Panc1 (cell line): ENCODE measurements at regions not wholly inside any gene's neighbourhood (a gene's known extent, or its start where the extent isn't known, plus 50 kb on each side); places are given as distances from the start of the nearest gene placed in this dataset.

Source experiments
- ATAC-seq: fragments of 200-7000 bp; cut with Tn5 transposase; 2 replicates; pipeline ENCODE4 v1.9.1; 2020; ENCODE audit warnings: mild to moderate bottlenecking, moderate library complexity
- BruUV-seq: library from RNA; stranded (reverse); fragments of 400-500 nt; replicated peaks from 2 replicates; lab custom pipeline; 2021; lab: Mats Ljungman, UMichigan
- CTCF ChIA-PET: fragments of 300-600 bp; sonication (Branson Sonifier 250); formaldehyde crosslinking; loops from one replicate; lab custom pipeline; 2022; ENCODE audit warnings: antibody characterized with exemption; lab: Charles Lee
- POLR2A ChIA-PET: fragments of 300-600 bp; sonication (Branson Sonifier 250); formaldehyde crosslinking; loops from one replicate; lab custom pipeline; 2022; ENCODE audit warnings: antibody characterized with exemption; lab: Charles Lee
- DNase-seq: peaks from one replicate; pipeline ENCODE4 v3.0.0-alpha.2; 2010; ENCODE audit warnings: low read depth, low spot score
- H3K27ac ChIP-seq: 2 replicates; pipeline ENCODE4 v1.5.1; 2011; ENCODE audit warnings: mild to moderate bottlenecking, low read length, inconsistent platforms
- H3K27me3 ChIP-seq: fragments of 200-500 bp; sonication (Bioruptor generic); 2 replicates; pipeline ENCODE4 v1.6.0; 2014; ENCODE audit warnings: low read length, inconsistent platforms; ENCODE audit not compliant: control insufficient read depth, insufficient read depth
- H3K36me3 ChIP-seq: fragments of 200-500 bp; sonication (Bioruptor generic); 2 replicates; pipeline ENCODE4 v1.5.1; 2014; ENCODE audit warnings: inconsistent platforms, mild to moderate bottlenecking, low read length, moderate library complexity; ENCODE audit not compliant: control insufficient read depth, insufficient read depth
- H3K4me1 ChIP-seq: 2 replicates; pipeline ENCODE4 v1.5.1; 2011; ENCODE audit warnings: inconsistent platforms, mild to moderate bottlenecking, low read length, moderate library complexity; ENCODE audit not compliant: control insufficient read depth, insufficient read depth
- H3K4me3 ChIP-seq, 2 experiments: 2 replicates each; pipeline ENCODE4 v1.5.1; 2011 to 2012; ENCODE audit warnings: low read depth in 2 of 2, low read length in 2 of 2, mild to moderate bottlenecking in 2 of 2, inconsistent platforms in 1 of 2, moderate library complexity in 1 of 2
- H3K9me3 ChIP-seq: fragments of 200-500 bp; sonication (Bioruptor generic); 2 replicates; pipeline ENCODE4 v1.5.1; 2014; ENCODE audit warnings: low read depth, mild to moderate bottlenecking, inconsistent platforms, low read length, moderate library complexity; ENCODE audit not compliant: control insufficient read depth, insufficient read depth
- CTCF ChIP-seq: fragments of 450-650 bp; IDR thresholded peaks from 2 replicates; pipeline ENCODE4 v1.5.1; 2017; ENCODE audit warnings: mild to moderate bottlenecking
- POLR2AphosphoS5 ChIP-seq: IDR thresholded peaks from 2 replicates; pipeline ENCODE4 v1.6.1; 2012; ENCODE audit warnings: mild to moderate bottlenecking, low read depth, low read length, moderate library complexity
- REST ChIP-seq, 2 experiments: IDR thresholded peaks; 2 replicates each; pipeline ENCODE4 v1.6.1; 2011 to 2012; ENCODE audit warnings: low read depth in 2 of 2, control low read depth in 1 of 2, low read length in 1 of 2, mild to moderate bottlenecking in 1 of 2, moderate library complexity in 1 of 2; ENCODE audit not compliant: insufficient read depth in 1 of 2
- SIN3A ChIP-seq: IDR thresholded peaks from 2 replicates; pipeline ENCODE4 v1.6.1; 2012; ENCODE audit warnings: low read depth, mild to moderate bottlenecking, low read length, moderate library complexity, borderline replicate concordance; ENCODE audit not compliant: insufficient read depth
- TCF7L2 ChIP-seq: IDR thresholded peaks from 2 replicates; pipeline ENCODE4 v1.6.1; 2011; ENCODE audit warnings: mild to moderate bottlenecking, low read depth, low read length, inconsistent platforms
- in situ Hi-C: cut with HindIII; loops from 2 replicates; pipeline ENCODE4 v1.10.0; 2016; ENCODE audit warnings: low sequenced_read_pairs, low pct_unique_long_range_greater_than_20kb
- intact Hi-C: fragments of 100-400 bp; cut with micrococcal nuclease; formaldehyde crosslinking; loops from one replicate; pipeline ENCODE4 v1.10.0; 2022; ENCODE audit not compliant: unreplicated experiment

- no peak for DNase-seq
Measured at GRCh38 chr7:41339913-41340676, 362.8 kb downstream of the INHBA start.

GRCh38 chr7:41336981-41337380 is 365.9 kb downstream of the INHBA start:
- Histone ChIP-seq H3K9me3 (no peaks in the 10 kb centered on the region), H3K4me1 (no peaks in the 10 kb centered on the region), H3K27me3 (no peaks in the 10 kb centered on the region), H3K36me3 (no peaks in the 10 kb centered on the region), H3K4me3 (no peak overlapping the region), H3K27ac (no peak overlapping the region)
- ChIA-PET CTCF (no interaction called here), POLR2A (no interaction called here)
- TF ChIP-seq POLR2AphosphoS5 (no peak), REST (IDR thresholded peaks at IDR 0.05; ENCODE audit: insufficient read depth in 1 of 2, low read depth in 2 of 2, low read length in 1 of 2) (no peak), CTCF (no peak), TCF7L2 (no peak), SIN3A (no peak)
- in situ Hi-C loops (no loop called here), intact Hi-C loops (no loop called here)
- DNase-seq (no peak), ATAC-seq (no peak)
- BruUV-seq, result no TSS peak

More at GRCh38 chr7:41339913-41340676, 362.8 kb downstream of the INHBA start:
- no peak overlapping the region for H3K27ac ChIP-seq
- no peaks in the 10 kb centered on the region for H3K27me3 ChIP-seq
- ChIA-PET POLR2A (no interaction called here), CTCF (no interaction called here)
- intact Hi-C loops, result no loop called here
- ATAC-seq, result no peak
- no peaks in the 10 kb centered on the region for H3K36me3 ChIP-seq
- TF ChIP-seq SIN3A, result no peak
- no peak for TF ChIP-seq TCF7L2
- no peak for TF ChIP-seq POLR2AphosphoS5
- TF ChIP-seq CTCF, result no peak
- TF ChIP-seq REST (IDR thresholded peaks at IDR 0.05; ENCODE audit: insufficient read depth in 1 of 2, low read depth in 2 of 2, low read length in 1 of 2), result no peak
- no TSS peak for BruUV-seq
- no peaks in the 10 kb centered on the region for H3K4me1 ChIP-seq
- no peaks in the 10 kb centered on the region for H3K9me3 ChIP-seq
- in situ Hi-C loops, result no loop called here
- no peak overlapping the region for H3K4me3 ChIP-seq
